ENCODE measurements at regions not wholly inside any gene's neighbourhood (a gene's known extent, or its start where the extent isn't known, plus 50 kb on each side); places are given as distances from the start of the nearest gene placed in this dataset.
"Not testable (repeated sequence)": the region's sequence is repeated elsewhere in the genome, so short reads cannot be mapped to it uniquely, and the experiment has no call there.

DNA sequence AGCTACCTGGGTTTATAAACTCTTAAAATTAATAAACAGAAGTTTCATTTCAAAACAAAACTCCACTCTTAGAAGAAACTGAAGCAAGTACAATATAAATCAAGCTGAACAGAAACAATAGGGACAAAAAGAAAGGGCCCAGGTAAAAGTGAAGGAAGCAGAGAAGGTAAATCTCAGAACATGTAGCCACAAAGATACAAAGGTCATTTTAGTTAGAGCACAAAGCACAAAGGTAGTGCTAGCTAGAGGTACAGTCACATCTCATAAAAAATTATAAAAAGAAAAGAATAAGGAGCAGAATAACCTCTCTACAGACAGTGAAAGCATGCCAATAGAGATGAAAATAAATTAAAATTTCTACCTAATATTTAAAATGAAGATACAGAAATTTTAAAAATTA lies 90.4 kb upstream of the C5orf63 start:
- H3K9me3 ChIP-seq: no peaks in the 10 kb centered on the region
- no peaks in the 10 kb centered on the region for H3K36me3 ChIP-seq
- H3K4me3 ChIP-seq: no peak overlapping the region
- ATAC-seq (ENCODE audit: low FRiP score in 2 of 2) (no peak), DNase-seq (no peak)
- H3K4me1 ChIP-seq: no peaks in the 10 kb centered on the region
- no peaks in the 10 kb centered on the region for H3K27me3 ChIP-seq
- H3K27ac ChIP-seq: no peak overlapping the region
- TF ChIP-seq POLR2AphosphoS5 (IDR thresholded peaks at IDR 0.05) (no peak), EP300 (IDR thresholded peaks at IDR 0.05) (no peak), POLR2A (IDR thresholded peaks at IDR 0.05) (no peak)
- TF ChIP-seq, protein P1, sequence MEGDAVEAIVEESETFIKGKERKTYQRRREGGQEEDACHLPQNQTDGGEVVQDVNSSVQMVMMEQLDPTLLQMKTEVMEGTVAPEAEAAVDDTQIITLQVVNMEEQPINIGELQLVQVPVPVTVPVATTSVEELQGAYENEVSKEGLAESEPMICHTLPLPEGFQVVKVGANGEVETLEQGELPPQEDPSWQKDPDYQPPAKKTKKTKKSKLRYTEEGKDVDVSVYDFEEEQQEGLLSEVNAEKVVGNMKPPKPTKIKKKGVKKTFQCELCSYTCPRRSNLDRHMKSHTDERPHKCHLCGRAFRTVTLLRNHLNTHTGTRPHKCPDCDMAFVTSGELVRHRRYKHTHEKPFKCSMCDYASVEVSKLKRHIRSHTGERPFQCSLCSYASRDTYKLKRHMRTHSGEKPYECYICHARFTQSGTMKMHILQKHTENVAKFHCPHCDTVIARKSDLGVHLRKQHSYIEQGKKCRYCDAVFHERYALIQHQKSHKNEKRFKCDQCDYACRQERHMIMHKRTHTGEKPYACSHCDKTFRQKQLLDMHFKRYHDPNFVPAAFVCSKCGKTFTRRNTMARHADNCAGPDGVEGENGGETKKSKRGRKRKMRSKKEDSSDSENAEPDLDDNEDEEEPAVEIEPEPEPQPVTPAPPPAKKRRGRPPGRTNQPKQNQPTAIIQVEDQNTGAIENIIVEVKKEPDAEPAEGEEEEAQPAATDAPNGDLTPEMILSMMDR (IDR thresholded peaks at IDR 0.05): no peak

DNA sequence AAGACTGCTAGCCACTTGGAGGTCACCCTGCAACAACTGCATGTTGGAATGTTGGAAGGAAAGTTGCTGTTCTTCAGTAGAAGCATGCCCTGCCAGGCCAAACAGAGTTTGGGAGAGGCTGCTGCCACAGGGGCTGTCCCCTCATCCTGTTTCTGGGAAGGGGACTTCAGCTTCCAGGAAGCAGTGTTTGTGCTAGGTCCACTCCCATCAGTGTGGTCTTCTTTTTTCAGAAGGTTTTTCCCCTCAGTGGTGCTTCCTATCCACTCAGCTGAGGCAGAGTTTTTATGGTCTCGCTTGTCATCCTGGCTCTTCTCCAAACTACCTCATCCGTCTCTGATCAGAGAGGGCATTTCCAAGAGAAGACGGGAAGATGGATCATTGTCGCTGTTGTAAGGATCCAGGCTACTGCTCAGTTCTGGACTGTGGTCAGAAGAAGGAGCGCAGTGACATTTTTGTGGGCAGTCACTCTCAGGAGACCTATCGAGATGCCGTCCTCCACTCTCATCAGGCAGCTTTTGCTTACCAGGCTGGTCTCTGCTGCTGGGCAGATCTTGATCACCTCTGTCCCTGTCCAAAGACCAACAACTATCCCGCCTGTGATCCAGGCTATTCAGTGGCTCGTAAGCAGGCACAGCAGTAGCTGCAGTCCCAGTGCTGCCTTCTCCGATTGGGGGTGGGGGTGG lies 97.8 kb upstream of the C5orf63 start:
- 84 to 93% methylated on average over 10 of the region's 10 CpGs for WGBS, 2 donors

DNA sequence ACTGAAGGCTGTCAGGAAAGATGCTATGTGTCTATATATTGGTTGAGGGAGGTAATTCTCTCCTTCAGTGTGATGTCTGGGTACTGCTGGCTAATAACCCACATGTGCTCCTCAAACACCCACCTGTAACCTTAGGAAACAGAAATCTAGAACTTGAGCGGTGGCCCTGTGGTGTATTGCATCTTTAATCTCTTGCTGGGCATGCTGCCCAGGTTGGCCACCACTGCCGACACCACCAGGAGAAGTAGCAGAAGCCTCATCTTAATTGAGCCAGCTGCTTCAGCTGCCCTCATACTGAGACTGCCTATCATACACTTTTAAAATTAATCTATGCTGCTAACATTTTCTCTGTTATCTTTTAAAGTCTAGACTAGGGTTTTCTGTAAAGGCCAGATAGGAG lies 103.5 kb upstream of the C5orf63 start:
- Histone ChIP-seq H3K27me3 (no peaks in the 10 kb centered on the region), H3K36me3 (no peaks in the 10 kb centered on the region), H3K27ac (no peak overlapping the region), H3K4me1 (no peaks in the 10 kb centered on the region), H3K9me3 (no peaks in the 10 kb centered on the region), H3K4me3 (no peak overlapping the region)
- DNase-seq (no peak), ATAC-seq (ENCODE audit: low FRiP score in 2 of 2) (no peak)
- TF ChIP-seq EP300 (IDR thresholded peaks at IDR 0.05) (no peak), POLR2AphosphoS5 (IDR thresholded peaks at IDR 0.05) (no peak), POLR2A (IDR thresholded peaks at IDR 0.05) (no peak)
- TF ChIP-seq, protein P1 (IDR thresholded peaks at IDR 0.05): no peak
- 79 to 93% methylated on average over 2 of the region's 2 CpGs for WGBS, 2 donors

More for the DNA sequence above, 97.8 kb upstream of the C5orf63 start:
- Histone ChIP-seq H3K4me1 (no peaks in the 10 kb centered on the region), H3K9me3 (no peaks in the 10 kb centered on the region), H3K4me3 (no peak overlapping the region), H3K36me3 (no peaks in the 10 kb centered on the region), H3K27me3 (no peaks in the 10 kb centered on the region), H3K27ac (no peak overlapping the region)
- DNase-seq: no peak
- no peak for TF ChIP-seq POLR2A (IDR thresholded peaks at IDR 0.05)
- TF ChIP-seq, protein P1 (IDR thresholded peaks at IDR 0.05): no peak
- TF ChIP-seq EP300 (IDR thresholded peaks at IDR 0.05): no peak
- TF ChIP-seq POLR2AphosphoS5 (IDR thresholded peaks at IDR 0.05): no peak
- no peak for ATAC-seq (ENCODE audit: low FRiP score in 2 of 2)

DNA sequence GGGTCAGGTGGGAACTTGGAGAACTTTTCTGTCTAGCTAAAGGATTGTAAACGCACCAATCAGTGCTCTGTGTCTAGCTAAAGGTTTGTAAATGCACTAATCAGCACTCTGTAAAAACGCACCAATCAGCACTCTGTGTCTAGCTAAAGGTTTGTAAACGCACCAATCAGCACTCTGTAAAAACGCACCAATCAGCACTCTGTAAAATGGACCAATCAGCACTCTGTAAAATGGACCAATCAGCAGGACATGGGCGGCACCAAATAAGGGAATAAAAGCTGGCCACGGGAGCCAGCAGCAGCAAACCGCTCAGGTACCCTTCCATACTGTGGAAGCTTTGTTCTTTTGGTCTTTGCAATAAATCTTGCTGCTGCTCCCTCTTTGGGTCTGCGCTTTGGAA lies 108.0 kb upstream of the MEGF10 start:
- H3K4me1 ChIP-seq; H3K4me3 ChIP-seq; H3K9me3 ChIP-seq; ATAC-seq (ENCODE audit: low FRiP score in 2 of 2); H3K27ac ChIP-seq; H3K36me3 ChIP-seq; DNase-seq; H3K27me3 ChIP-seq: not testable (repeated sequence)
- 90 to 92% methylated on average over 8 of the region's 8 CpGs for WGBS, 2 donors

DNA sequence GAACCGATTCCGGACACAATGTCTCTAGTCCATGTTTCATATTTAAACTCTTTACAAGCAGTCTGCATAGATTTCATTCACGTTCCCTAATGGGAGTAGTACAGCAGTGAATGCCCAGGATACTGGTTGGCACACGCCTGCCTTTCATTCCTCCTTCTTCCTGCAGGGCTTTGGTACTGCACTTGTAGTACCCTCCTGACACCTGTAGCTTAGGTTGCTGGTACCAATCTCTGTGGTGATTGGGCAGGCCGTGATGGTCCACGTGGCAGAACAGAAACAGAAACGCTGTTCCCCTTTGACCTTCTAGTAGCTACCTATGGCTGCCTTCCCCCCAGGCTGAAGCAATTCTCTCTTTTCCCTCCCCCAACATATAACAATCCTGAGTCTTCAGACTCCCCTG lies 107.3 kb upstream of the MEGF10 start:
- WGBS, 2 donors: 90 to 95% methylated on average over 7 of the region's 7 CpGs
- Histone ChIP-seq H3K9me3 (no peaks in the 10 kb centered on the region), H3K4me3 (no peak overlapping the region), H3K27me3 (no peaks in the 10 kb centered on the region), H3K36me3 (no peaks in the 10 kb centered on the region), H3K4me1 (no peaks in the 10 kb centered on the region), H3K27ac (no peak overlapping the region)
- no peak for ATAC-seq (ENCODE audit: low FRiP score in 2 of 2)
- DNase-seq: no peak
- TF ChIP-seq EP300 (IDR thresholded peaks at IDR 0.05) (no peak), POLR2A (IDR thresholded peaks at IDR 0.05) (no peak), POLR2AphosphoS5 (IDR thresholded peaks at IDR 0.05) (no peak)
- TF ChIP-seq, protein P1 (IDR thresholded peaks at IDR 0.05): no peak

Data from upper lobe of left lung (tissue), 6 donors.